ENCODE measurements at regions not wholly inside any gene's neighbourhood (a gene's known extent, or its start where the extent isn't known, plus 50 kb on each side); places are given as distances from the start of the nearest gene placed in this dataset.

- DNase-seq (ENCODE audit: low read depth) = no peak
- TF ChIP-seq CTCF (IDR thresholded peaks at IDR 0.05; ENCODE audit: control insufficient read depth, insufficient read depth, low read depth, low read length, missing control alignments) = no peak
- H3K4me3 ChIP-seq (ENCODE audit: control insufficient read depth, low read depth, low read length) = no peak overlapping the region
These were observed 148.2 kb upstream of the WNT4 start for GRCh38 chr1:22291057-22291456.

- no peak for TF ChIP-seq CTCF (IDR thresholded peaks at IDR 0.05; ENCODE audit: control insufficient read depth, insufficient read depth, low read depth, low read length, missing control alignments)
- no peak overlapping the region for H3K4me3 ChIP-seq (ENCODE audit: control insufficient read depth, low read depth, low read length)
- no peak for DNase-seq (ENCODE audit: low read depth)
These were observed 148.6 kb upstream of the WNT4 start for GRCh38 chr1:22291494-22291893.

GRCh38 chr1:22292011-22292788 is 149.3 kb upstream of the WNT4 start:
- no peak overlapping the region for H3K4me3 ChIP-seq (ENCODE audit: control insufficient read depth, low read depth, low read length)
- TF ChIP-seq CTCF (IDR thresholded peaks at IDR 0.05; ENCODE audit: control insufficient read depth, insufficient read depth, low read depth, low read length, missing control alignments) = no peak
- DNase-seq (ENCODE audit: low read depth) = no peak

GRCh38 chr1:22295396-22295795 is 152.5 kb upstream of the WNT4 start:
- no peak for DNase-seq (ENCODE audit: low read depth)
- TF ChIP-seq CTCF (IDR thresholded peaks at IDR 0.05; ENCODE audit: control insufficient read depth, insufficient read depth, low read depth, low read length, missing control alignments) = no peak
- H3K4me3 ChIP-seq (ENCODE audit: control insufficient read depth, low read depth, low read length) = no peak overlapping the region

GRCh38 chr1:22295856-22296255 is 153.0 kb upstream of the WNT4 start:
- no peak for DNase-seq (ENCODE audit: low read depth)
- no peak for TF ChIP-seq CTCF (IDR thresholded peaks at IDR 0.05; ENCODE audit: control insufficient read depth, insufficient read depth, low read depth, low read length, missing control alignments)
- H3K4me3 ChIP-seq (ENCODE audit: control insufficient read depth, low read depth, low read length) = no peak overlapping the region

- TF ChIP-seq CTCF (IDR thresholded peaks at IDR 0.05; ENCODE audit: control insufficient read depth, insufficient read depth, low read depth, low read length, missing control alignments) = no peak
- no peak overlapping the region for H3K4me3 ChIP-seq (ENCODE audit: control insufficient read depth, low read depth, low read length)
- no peak for DNase-seq (ENCODE audit: low read depth)
These were observed 154.0 kb upstream of the WNT4 start for GRCh38 chr1:22296701-22297591.
